GM12872 (cell line): ENCODE measurements at regions not wholly inside any gene's neighbourhood (a gene's known extent, or its start where the extent isn't known, plus 50 kb on each side); places are given as distances from the start of the nearest gene placed in this dataset.
A peak's percentile ranks its signal among the peaks of the same experiment; 100 is the strongest.

Source experiments
- TF ChIP-seq, protein P1 (sequence below): IDR thresholded peaks from 3 replicates; pipeline ENCODE4 v1.5.1; 2011; ENCODE audit warnings: low read depth, mild to moderate bottlenecking, low read length, moderate library complexity; ENCODE audit not compliant: insufficient read depth

DNA sequence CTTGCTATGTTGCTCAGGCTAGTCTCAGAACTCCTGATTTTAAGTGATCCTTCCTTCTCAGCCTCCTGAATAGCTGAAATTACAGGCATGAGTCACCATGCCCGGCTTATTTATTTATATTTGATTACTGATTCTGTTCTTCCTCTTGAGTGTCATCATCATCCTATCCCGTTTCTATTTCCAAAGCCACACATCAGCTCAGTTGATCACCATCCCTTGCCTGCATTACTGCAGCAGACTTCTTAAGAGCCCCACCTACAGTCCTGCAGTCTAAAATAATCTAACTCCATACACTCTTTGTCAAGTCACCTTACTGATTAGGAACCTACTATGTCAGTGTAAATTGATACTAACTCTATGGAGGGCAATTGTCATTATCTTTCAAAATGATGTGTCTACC lies 138.9 kb upstream of the RAI14 start:
- TF ChIP-seq, protein P1, sequence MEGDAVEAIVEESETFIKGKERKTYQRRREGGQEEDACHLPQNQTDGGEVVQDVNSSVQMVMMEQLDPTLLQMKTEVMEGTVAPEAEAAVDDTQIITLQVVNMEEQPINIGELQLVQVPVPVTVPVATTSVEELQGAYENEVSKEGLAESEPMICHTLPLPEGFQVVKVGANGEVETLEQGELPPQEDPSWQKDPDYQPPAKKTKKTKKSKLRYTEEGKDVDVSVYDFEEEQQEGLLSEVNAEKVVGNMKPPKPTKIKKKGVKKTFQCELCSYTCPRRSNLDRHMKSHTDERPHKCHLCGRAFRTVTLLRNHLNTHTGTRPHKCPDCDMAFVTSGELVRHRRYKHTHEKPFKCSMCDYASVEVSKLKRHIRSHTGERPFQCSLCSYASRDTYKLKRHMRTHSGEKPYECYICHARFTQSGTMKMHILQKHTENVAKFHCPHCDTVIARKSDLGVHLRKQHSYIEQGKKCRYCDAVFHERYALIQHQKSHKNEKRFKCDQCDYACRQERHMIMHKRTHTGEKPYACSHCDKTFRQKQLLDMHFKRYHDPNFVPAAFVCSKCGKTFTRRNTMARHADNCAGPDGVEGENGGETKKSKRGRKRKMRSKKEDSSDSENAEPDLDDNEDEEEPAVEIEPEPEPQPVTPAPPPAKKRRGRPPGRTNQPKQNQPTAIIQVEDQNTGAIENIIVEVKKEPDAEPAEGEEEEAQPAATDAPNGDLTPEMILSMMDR = no peak

DNA sequence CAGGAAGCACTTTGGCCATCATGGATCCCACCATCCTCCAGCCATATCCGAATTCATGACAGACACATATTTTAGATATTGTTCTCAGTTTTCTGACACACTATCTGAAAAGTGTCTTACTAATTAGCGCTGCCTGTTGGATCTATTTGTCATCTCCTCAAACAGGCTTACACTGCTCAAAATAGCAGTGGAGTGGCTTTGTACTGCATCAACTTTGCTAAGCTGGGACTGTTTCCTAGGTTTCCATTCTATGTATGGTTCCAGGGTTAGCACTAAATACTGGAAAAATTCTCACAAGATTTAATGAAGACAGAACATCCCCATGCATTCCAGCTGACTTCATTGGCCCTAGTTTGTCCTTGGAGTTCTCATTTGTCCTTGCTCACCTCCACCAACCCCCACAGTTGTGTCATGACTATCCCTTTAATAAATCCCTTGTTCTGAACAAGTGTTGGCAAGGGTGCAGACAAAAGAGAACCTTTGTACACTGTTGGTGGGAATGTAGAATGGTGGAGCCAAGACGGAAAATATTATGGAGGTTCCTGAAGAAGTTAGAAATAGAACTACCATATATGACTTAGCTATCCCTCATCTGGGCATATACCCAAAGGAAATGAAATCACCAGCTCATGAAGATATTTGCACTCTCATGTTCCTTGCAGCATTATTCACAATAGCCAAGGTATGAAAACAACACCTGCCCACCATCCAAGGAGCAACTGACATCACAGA lies 136.5 kb upstream of the RAI14 start:
- TF ChIP-seq, protein P1 = no peak

DNA sequence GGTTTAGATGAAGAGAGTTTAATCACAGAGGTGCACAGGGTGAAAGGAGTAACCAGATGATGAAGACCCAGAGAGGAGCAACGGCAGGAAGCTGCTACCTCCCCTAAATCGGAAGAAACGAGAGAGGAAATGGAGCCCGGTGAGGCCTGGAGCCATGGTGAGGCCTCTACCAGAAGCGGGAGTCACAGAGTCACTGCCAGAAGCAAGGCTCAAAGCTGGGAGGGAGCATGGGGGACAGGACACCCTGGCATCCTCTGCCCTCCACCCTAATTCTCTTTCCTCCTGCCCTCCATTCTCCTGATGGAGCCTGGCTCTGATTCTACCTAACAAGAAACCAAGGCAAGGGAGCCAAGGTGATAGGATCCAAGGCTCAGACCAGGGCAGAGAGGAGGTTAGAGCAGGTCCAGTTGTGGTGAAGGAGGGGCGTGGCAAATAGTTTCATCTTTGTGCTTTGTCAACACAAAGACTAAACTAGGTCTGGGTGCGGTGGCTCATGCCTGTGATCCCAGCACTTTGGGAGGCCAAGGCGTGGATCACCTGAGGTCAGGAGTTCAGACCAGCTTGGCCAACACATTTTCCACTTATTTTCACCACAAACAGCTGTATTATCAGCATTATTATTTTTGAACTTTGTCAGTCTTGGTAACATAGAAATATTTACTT lies 134.4 kb upstream of the RAI14 start:
- TF ChIP-seq, protein P1 = no peak

DNA sequence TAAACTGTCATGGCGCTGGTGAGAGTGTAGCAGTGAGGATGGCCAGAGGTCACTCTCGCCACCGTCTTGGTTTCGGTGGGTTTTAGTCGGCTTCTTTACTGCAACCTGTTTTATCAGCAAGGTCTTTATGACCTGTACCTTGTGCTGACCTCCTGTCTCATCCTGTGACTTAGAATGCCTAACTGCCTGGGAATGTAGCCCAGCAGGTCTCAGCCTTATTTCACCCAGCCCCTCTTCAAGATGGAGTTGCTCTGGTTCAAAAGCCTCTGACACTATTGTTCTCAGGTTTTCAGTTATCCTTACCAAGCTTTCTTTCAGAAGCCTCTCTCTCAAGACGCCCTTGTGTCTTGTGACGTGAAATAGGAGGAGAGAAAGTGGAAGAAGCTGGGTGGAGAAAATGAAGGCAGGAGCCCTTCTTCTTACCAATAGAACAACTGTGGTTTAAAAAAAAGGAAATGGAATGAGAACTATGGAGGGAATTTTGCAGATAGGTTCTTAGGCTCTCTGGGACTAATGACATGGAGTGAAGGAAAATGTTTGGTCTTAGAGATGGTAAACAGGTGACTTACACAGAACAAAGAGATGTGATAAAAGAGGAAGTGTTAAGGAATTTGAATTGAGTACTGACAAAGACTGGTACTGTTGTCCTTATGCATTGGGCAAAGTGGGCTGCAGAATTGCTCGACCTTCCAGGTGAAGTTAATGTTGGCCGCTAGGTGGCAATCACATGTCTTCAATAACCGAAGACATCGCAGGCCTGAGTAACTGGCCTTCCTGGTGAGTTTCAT lies 133.3 kb upstream of the RAI14 start:
- TF ChIP-seq, protein P1 = peak; percentile 75

DNA sequence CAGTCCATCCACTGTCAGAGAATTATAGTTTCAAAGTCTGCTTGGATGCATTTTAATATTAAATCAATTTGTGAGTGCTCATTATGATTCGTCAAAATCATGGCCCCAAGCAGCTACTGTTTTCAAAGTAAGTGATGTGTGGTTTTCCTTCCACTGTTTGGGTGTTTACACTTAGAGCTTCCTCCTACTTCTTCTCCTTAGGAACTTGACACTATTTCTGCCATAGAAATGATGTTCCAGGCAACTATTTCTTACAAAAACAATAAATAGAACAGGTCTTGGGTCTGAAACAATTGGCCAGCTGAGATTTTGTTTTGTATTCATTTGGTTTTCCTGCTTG lies 132.8 kb upstream of the RAI14 start:
- TF ChIP-seq, protein P1 = no peak

DNA sequence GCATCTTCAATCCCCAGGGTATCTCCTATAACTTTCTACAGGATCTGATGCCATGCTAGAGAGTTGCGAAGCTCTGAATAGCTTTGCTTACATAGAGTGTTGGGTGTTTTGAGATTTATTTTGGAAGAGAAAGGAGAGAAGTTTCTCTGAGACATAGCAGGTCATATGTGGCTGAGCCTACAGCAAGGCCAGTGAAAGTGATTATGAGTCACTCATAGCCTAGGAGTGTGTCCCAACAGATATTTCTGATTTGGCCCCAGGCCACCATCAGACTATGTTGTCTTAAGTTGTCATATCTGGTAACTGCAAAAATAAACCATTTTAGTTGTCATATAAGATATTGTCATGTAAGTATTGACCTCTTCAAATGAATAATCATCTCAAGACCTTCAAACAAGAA lies 132.0 kb upstream of the RAI14 start:
- TF ChIP-seq, protein P1 = no peak

DNA sequence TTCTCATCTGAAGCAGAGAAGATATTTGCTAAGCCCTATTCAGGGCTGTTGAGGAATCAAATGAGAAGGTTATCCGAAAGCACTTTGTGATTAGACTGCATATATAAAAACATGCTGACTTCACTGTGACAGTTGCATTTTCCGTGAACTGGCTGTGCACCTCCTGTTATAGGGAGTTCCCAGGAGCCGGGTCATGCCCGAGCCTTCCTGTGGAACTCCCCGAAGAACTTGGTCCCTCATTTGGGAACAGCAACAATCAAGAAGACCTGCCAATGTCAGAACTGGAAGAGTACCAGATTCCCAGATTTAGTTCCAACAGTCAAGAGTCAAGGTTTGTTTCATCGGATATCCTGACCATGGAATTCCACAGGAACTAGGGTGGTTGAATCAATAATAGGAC lies 130.4 kb upstream of the RAI14 start:
- TF ChIP-seq, protein P1 = no peak
